ENCODE measurements at regions not wholly inside any gene's neighbourhood (a gene's known extent, or its start where the extent isn't known, plus 50 kb on each side); places are given as distances from the start of the nearest gene placed in this dataset.

GRCh38 chr11:131137046-131137445, 220.8 kb upstream of the SNX19 start:
- H3K4me3 ChIP-seq: no peak overlapping the region
- intact Hi-C loops (cut with DNase I): no loop called here
- no peak for TF ChIP-seq POLR2A (IDR thresholded peaks at IDR 0.05)
- TF ChIP-seq CTCF (IDR thresholded peaks at IDR 0.05): no peak
- TF ChIP-seq POLR2AphosphoS5 (IDR thresholded peaks at IDR 0.05): no peak
- 78% methylated on average over 2 of the region's 2 CpGs for WGBS
- no peaks in the 10 kb centered on the region for H3K9me3 ChIP-seq
- H3K27me3 ChIP-seq (replicated peaks; ENCODE audit: insufficient read depth): no peaks in the 10 kb centered on the region
- no peak overlapping the region for H3K27ac ChIP-seq
- H3K36me3 ChIP-seq: no peaks in the 10 kb centered on the region
- no peaks in the 10 kb centered on the region for H3K4me1 ChIP-seq (replicated peaks)
- no peak for DNase-seq (ENCODE audit: low spot score)

GRCh38 chr11:131138731-131139130, 222.5 kb upstream of the SNX19 start:
- intact Hi-C loops (cut with DNase I): no loop called here
- WGBS: 16% methylated on average over 4 of the region's 4 CpGs
- H3K4me3 ChIP-seq: no peak overlapping the region
- H3K9me3 ChIP-seq: no peaks in the 10 kb centered on the region
- no peak for DNase-seq (ENCODE audit: low spot score)
- no peaks in the 10 kb centered on the region for H3K4me1 ChIP-seq (replicated peaks)
- TF ChIP-seq POLR2A (IDR thresholded peaks at IDR 0.05): no peak
- TF ChIP-seq CTCF (IDR thresholded peaks at IDR 0.05): no peak
- TF ChIP-seq POLR2AphosphoS5 (IDR thresholded peaks at IDR 0.05): no peak
- H3K27ac ChIP-seq: no peak overlapping the region
- no peaks in the 10 kb centered on the region for H3K36me3 ChIP-seq
- H3K27me3 ChIP-seq (replicated peaks; ENCODE audit: insufficient read depth): no peaks in the 10 kb centered on the region

GRCh38 chr11:131145791-131146190, 224.6 kb upstream of the NTM start:
- 86% methylated on average over 5 of the region's 5 CpGs for WGBS
- intact Hi-C loops (cut with DNase I): no loop called here

GRCh38 chr11:131146827-131147490, 223.5 kb upstream of the NTM start:
- no peak for DNase-seq (ENCODE audit: low spot score)
- no peaks in the 10 kb centered on the region for H3K36me3 ChIP-seq
- H3K27me3 ChIP-seq (replicated peaks; ENCODE audit: insufficient read depth): no peaks in the 10 kb centered on the region
- H3K4me3 ChIP-seq: no peak overlapping the region
- H3K27ac ChIP-seq: no peak overlapping the region
- no peak for TF ChIP-seq POLR2AphosphoS5 (IDR thresholded peaks at IDR 0.05)
- TF ChIP-seq POLR2A (IDR thresholded peaks at IDR 0.05): no peak
- TF ChIP-seq CTCF (IDR thresholded peaks at IDR 0.05): no peak
- no peaks in the 10 kb centered on the region for H3K4me1 ChIP-seq (replicated peaks)
- WGBS: 61% methylated on average over 5 of the region's 5 CpGs
- intact Hi-C loops (cut with DNase I): no loop called here
- H3K9me3 ChIP-seq: no peaks in the 10 kb centered on the region

More at GRCh38 chr11:131145791-131146190, 224.6 kb upstream of the NTM start:
- TF ChIP-seq POLR2A (IDR thresholded peaks at IDR 0.05) (no peak), POLR2AphosphoS5 (IDR thresholded peaks at IDR 0.05) (no peak), CTCF (IDR thresholded peaks at IDR 0.05) (no peak)
- no peak for DNase-seq (ENCODE audit: low spot score)
- H3K4me3 ChIP-seq: no peak overlapping the region
- no peaks in the 10 kb centered on the region for H3K27me3 ChIP-seq (replicated peaks; ENCODE audit: insufficient read depth)
- no peaks in the 10 kb centered on the region for H3K9me3 ChIP-seq
- H3K27ac ChIP-seq: no peak overlapping the region
- H3K36me3 ChIP-seq: no peaks in the 10 kb centered on the region
- no peaks in the 10 kb centered on the region for H3K4me1 ChIP-seq (replicated peaks)

GRCh38 chr11:131154351-131154750, 216.1 kb upstream of the NTM start:
- 31% methylated on average over 7 of the region's 7 CpGs for WGBS
- Histone ChIP-seq H3K4me3 (no peak overlapping the region), H3K4me1 (replicated peaks) (no peaks in the 10 kb centered on the region), H3K27me3 (replicated peaks; ENCODE audit: insufficient read depth) (no peaks in the 10 kb centered on the region), H3K27ac (no peak overlapping the region), H3K36me3 (no peaks in the 10 kb centered on the region), H3K9me3 (no peaks in the 10 kb centered on the region)
- DNase-seq (ENCODE audit: low spot score): no peak
- intact Hi-C loops (cut with DNase I): no loop called here
- no peak for TF ChIP-seq POLR2A (IDR thresholded peaks at IDR 0.05)
- TF ChIP-seq CTCF (IDR thresholded peaks at IDR 0.05): no peak
- no peak for TF ChIP-seq POLR2AphosphoS5 (IDR thresholded peaks at IDR 0.05)

Data from prostate gland (tissue), 2 donors.